ENCODE measurements at regions not wholly inside any gene's neighbourhood (a gene's known extent, or its start where the extent isn't known, plus 50 kb on each side); places are given as distances from the start of the nearest gene placed in this dataset.

DNA sequence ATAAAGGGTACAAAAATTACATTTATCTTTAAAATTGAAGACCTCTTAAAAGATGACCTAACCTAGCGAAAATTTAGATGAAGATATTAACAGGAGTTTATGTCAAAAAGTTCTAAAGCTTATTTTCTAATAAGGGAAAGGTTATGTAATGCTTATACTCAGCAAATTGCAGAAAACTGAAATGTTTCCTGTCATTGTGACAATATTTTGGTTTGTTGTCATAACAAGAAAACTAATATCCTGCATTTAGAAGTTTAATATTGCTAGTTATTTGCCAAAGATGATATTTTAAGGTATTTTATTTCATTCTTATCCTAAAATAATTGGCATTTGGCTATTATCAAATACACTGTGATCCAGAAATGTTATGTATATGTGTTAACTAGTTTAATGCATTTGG, 294.5 kb downstream of the C3orf38 start:
- no peaks in the 10 kb centered on the region for H3K9me3 ChIP-seq (ENCODE audit: control insufficient read depth, insufficient read depth, low read length)
- no peak overlapping the region for H3K4me3 ChIP-seq (ENCODE audit: insufficient read depth, low read depth, low read length)
- no peak for ATAC-seq (ENCODE audit: low read depth)
- H3K79me1 ChIP-seq (ENCODE audit: low read depth in 1 of 2, low read length in 2 of 2): no peaks in the 10 kb centered on the region
- no peak for DNase-seq
- H2AK9ac ChIP-seq (replicated peaks; ENCODE audit: low read depth, low read length, poor library complexity): no peak overlapping the region
- in situ Hi-C loops (cut with MboI; ENCODE audit: low sequenced_read_pairs): no loop called here
- H2AK5ac ChIP-seq (ENCODE audit: low read depth, low read length): no peak overlapping the region
- H2BK15ac ChIP-seq (ENCODE audit: low read depth, low read length): no peak overlapping the region
- no peak overlapping the region for H4K8ac ChIP-seq (ENCODE audit: low read depth in 2 of 2, low read length in 2 of 2)
- no peaks in the 10 kb centered on the region for H3K27me3 ChIP-seq (ENCODE audit: control insufficient read depth, insufficient read depth, low read length)
- no peak overlapping the region for H2BK20ac ChIP-seq (ENCODE audit: low read depth, low read length)
- BruUV-seq (replicated peaks): no TSS peak
- H4K5ac ChIP-seq (ENCODE audit: low read depth, low read length): no peak overlapping the region
- H3K9me1 ChIP-seq (ENCODE audit: insufficient read depth, low read length): no peaks in the 10 kb centered on the region
- H3K18ac ChIP-seq (ENCODE audit: low read depth, low read length): no peak overlapping the region
- dilution Hi-C loops (cut with HindIII; ENCODE audit: low sequenced_read_pairs, unreplicated experiment): no loop called here
- no peak overlapping the region for H2BK120ac ChIP-seq (ENCODE audit: low read depth, low read length)
- H3K4me1 ChIP-seq (ENCODE audit: control insufficient read depth, insufficient read depth, low read length): no peaks in the 10 kb centered on the region
- intact Hi-C loops (cut with micrococcal nuclease): no loop called here
- POLR2A ChIA-PET (ENCODE audit: unreplicated experiment): no interaction called here
- H3K4ac ChIP-seq (ENCODE audit: low read depth, low read length): no peak overlapping the region
- CTCF ChIA-PET: no interaction called here
- TF ChIP-seq NFE2L2 (IDR thresholded peaks at IDR 0.05; ENCODE audit: low read depth, low read length): no peak
- TF ChIP-seq RFX5 (IDR thresholded peaks at IDR 0.05; ENCODE audit: low read depth, low read length): no peak
- no peak for TF ChIP-seq FOS (IDR thresholded peaks at IDR 0.05; ENCODE audit: low read depth, low read length)
- TF ChIP-seq BHLHE40 (IDR thresholded peaks at IDR 0.05; ENCODE audit: low read depth, low read length): no peak
- TF ChIP-seq, protein P1, sequence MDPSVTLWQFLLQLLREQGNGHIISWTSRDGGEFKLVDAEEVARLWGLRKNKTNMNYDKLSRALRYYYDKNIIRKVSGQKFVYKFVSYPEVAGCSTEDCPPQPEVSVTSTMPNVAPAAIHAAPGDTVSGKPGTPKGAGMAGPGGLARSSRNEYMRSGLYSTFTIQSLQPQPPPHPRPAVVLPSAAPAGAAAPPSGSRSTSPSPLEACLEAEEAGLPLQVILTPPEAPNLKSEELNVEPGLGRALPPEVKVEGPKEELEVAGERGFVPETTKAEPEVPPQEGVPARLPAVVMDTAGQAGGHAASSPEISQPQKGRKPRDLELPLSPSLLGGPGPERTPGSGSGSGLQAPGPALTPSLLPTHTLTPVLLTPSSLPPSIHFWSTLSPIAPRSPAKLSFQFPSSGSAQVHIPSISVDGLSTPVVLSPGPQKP (IDR thresholded peaks at IDR 0.05; ENCODE audit: borderline replicate concordance, low read depth, low read length): no peak
- TF ChIP-seq POLR2A (IDR thresholded peaks at IDR 0.05; ENCODE audit: low read depth, low read length): no peak
- TF ChIP-seq RAD21 (IDR thresholded peaks at IDR 0.05; ENCODE audit: low read length): no peak
- TF ChIP-seq MAFK (IDR thresholded peaks at IDR 0.05; ENCODE audit: low read depth, low read length): no peak
- TF ChIP-seq RCOR1 (IDR thresholded peaks at IDR 0.05; ENCODE audit: insufficient replicate concordance, low read length): no peak
- TF ChIP-seq CHD1 (IDR thresholded peaks at IDR 0.05; ENCODE audit: low read depth, low read length): no peak
- TF ChIP-seq, protein P2, sequence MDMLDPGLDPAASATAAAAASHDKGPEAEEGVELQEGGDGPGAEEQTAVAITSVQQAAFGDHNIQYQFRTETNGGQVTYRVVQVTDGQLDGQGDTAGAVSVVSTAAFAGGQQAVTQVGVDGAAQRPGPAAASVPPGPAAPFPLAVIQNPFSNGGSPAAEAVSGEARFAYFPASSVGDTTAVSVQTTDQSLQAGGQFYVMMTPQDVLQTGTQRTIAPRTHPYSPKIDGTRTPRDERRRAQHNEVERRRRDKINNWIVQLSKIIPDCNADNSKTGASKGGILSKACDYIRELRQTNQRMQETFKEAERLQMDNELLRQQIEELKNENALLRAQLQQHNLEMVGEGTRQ (IDR thresholded peaks at IDR 0.05; ENCODE audit: low read depth, low read length): no peak
- TF ChIP-seq MXI1 (IDR thresholded peaks at IDR 0.05; ENCODE audit: borderline replicate concordance, low read depth, low read length): no peak
- no peak for TF ChIP-seq MAZ (IDR thresholded peaks at IDR 0.05; ENCODE audit: borderline replicate concordance, low read depth, low read length)
- TF ChIP-seq, protein P3, sequence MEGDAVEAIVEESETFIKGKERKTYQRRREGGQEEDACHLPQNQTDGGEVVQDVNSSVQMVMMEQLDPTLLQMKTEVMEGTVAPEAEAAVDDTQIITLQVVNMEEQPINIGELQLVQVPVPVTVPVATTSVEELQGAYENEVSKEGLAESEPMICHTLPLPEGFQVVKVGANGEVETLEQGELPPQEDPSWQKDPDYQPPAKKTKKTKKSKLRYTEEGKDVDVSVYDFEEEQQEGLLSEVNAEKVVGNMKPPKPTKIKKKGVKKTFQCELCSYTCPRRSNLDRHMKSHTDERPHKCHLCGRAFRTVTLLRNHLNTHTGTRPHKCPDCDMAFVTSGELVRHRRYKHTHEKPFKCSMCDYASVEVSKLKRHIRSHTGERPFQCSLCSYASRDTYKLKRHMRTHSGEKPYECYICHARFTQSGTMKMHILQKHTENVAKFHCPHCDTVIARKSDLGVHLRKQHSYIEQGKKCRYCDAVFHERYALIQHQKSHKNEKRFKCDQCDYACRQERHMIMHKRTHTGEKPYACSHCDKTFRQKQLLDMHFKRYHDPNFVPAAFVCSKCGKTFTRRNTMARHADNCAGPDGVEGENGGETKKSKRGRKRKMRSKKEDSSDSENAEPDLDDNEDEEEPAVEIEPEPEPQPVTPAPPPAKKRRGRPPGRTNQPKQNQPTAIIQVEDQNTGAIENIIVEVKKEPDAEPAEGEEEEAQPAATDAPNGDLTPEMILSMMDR (conservative IDR thresholded peaks at IDR 0.05; ENCODE audit: low read depth, low read length): no peak
- TF ChIP-seq CEBPB (IDR thresholded peaks at IDR 0.05; ENCODE audit: low read depth, low read length): no peak
- no peak for TF ChIP-seq SMC3 (IDR thresholded peaks at IDR 0.05; ENCODE audit: low read depth, low read length)
- H3K27ac ChIP-seq (ENCODE audit: insufficient read depth, low read length): no peak overlapping the region
- no peak overlapping the region for H3K14ac ChIP-seq (replicated peaks; ENCODE audit: low read depth, low read length)
- H3K9ac ChIP-seq (ENCODE audit: low read depth, low read length): no peak overlapping the region
- H2BK5ac ChIP-seq (ENCODE audit: low read depth, low read length, poor library complexity, severe bottlenecking): no peak overlapping the region
- no peaks in the 10 kb centered on the region for H3K36me3 ChIP-seq (ENCODE audit: control insufficient read depth, insufficient read depth, low read length)
- H3K4me2 ChIP-seq (ENCODE audit: low read depth, low read length): no peak overlapping the region
- no peak overlapping the region for H2AFZ ChIP-seq (replicated peaks; ENCODE audit: low read length, poor library complexity)
- H4K91ac ChIP-seq (ENCODE audit: insufficient read depth, low read depth, low read length): no peak overlapping the region
- WGBS, 2 experiments (ENCODE audit: extremely low coverage in 2 of 2, insufficient read length in 1 of 2): no CpG with 5 or more reads among the region's 1 CpG
- no peak overlapping the region for H3K23ac ChIP-seq (ENCODE audit: low read depth, low read length)
- no peaks in the 10 kb centered on the region for H4K20me1 ChIP-seq (ENCODE audit: insufficient read depth, low read length)
- H3K56ac ChIP-seq (ENCODE audit: extremely low read depth, insufficient read depth, low read length): no peak overlapping the region

Data from IMR-90 (cell line).